ENCODE measurements at regions not wholly inside any gene's neighbourhood (a gene's known extent, or its start where the extent isn't known, plus 50 kb on each side); places are given as distances from the start of the nearest gene placed in this dataset.
A peak's percentile ranks its signal among the peaks of the same experiment; 100 is the strongest.

DNA sequence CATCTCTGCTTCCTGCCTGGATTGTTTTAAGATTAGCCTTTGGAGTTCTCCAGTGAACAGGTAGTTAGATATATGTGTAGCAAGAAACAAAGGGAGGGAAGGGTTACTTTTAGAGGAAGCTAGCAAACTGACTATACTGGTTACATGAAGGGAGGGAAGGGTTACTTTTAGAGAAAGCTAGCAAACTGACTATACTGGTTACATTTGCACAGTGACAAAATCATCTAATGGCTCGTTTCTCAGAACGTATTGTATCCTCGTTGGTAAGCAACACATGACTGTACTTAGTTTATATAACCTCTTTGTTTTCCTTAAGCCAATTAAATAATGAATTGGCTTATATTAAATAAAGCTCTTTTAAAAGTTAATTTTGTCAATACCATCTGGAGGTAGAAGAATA is 540.9 kb downstream of the EPM2A start:
- Histone ChIP-seq H3K27ac (ENCODE audit: low read depth, low read length) (no peak overlapping the region), H3K27me3 (ENCODE audit: control insufficient read depth, insufficient read depth, low read length) (no peaks in the 10 kb centered on the region), H3K9me3 (ENCODE audit: control insufficient read depth, insufficient read depth, low read length) (no peaks in the 10 kb centered on the region), H3K4me3 (ENCODE audit: low read depth, low read length) (no peak overlapping the region)
- CTCF ChIA-PET = no interaction called here
- DNase-seq (ENCODE audit: low read depth, low spot score) = no peak
- TF ChIP-seq, protein P1, sequence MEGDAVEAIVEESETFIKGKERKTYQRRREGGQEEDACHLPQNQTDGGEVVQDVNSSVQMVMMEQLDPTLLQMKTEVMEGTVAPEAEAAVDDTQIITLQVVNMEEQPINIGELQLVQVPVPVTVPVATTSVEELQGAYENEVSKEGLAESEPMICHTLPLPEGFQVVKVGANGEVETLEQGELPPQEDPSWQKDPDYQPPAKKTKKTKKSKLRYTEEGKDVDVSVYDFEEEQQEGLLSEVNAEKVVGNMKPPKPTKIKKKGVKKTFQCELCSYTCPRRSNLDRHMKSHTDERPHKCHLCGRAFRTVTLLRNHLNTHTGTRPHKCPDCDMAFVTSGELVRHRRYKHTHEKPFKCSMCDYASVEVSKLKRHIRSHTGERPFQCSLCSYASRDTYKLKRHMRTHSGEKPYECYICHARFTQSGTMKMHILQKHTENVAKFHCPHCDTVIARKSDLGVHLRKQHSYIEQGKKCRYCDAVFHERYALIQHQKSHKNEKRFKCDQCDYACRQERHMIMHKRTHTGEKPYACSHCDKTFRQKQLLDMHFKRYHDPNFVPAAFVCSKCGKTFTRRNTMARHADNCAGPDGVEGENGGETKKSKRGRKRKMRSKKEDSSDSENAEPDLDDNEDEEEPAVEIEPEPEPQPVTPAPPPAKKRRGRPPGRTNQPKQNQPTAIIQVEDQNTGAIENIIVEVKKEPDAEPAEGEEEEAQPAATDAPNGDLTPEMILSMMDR (IDR thresholded peaks at IDR 0.05; ENCODE audit: low read depth, low read length) = no peak
- POLR2A ChIA-PET = no interaction called here

DNA sequence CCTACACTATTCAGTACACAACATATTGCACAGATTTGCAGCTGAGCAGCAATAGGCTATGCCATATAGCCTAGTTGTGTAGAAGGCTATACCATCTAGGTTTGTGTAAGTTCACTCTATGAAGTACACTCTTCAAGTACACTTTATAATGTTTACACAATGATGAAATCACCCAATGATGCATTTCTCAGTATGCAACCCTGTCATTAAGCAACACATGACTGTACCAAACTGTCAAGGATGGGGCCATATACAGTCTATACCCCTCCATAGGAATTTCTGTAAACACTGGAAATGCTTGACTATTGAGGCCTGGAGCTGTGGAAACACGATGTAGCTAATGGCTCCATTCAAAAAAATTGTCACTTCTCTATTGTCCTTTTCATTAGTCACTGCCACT is 535.4 kb downstream of the EPM2A start:
- TF ChIP-seq, protein P1 (IDR thresholded peaks at IDR 0.05; ENCODE audit: low read depth, low read length) = no peak
- Histone ChIP-seq H3K9me3 (ENCODE audit: control insufficient read depth, insufficient read depth, low read length) (no peaks in the 10 kb centered on the region), H3K4me3 (ENCODE audit: low read depth, low read length) (no peak overlapping the region), H3K27me3 (ENCODE audit: control insufficient read depth, insufficient read depth, low read length) (no peaks in the 10 kb centered on the region), H3K27ac (ENCODE audit: low read depth, low read length) (no peak overlapping the region)
- ChIA-PET POLR2A (no interaction called here), CTCF (no interaction called here)
- DNase-seq (ENCODE audit: low read depth, low spot score) = no peak

DNA sequence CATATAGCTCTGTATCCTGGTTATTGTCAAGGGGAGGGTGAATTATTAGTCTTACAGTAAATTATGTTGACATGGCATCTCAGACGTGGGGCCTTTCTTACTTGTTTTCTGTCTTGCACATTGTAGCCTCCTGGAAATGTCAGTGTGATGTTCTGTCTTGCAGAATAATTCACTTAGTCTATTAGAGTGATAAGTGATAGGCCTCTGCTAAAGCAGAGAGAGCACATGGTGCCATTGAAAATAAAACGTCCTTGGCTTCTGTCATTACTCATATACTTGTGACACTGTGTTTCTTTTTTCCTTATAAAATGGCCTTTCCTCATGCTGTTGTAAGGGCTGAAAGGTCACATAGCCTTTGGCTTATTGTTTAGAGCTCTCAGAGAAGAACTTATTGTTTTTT is 531.0 kb downstream of the EPM2A start:
- TF ChIP-seq, protein P1 (IDR thresholded peaks at IDR 0.05; ENCODE audit: low read depth, low read length) = no peak
- no peaks in the 10 kb centered on the region for H3K9me3 ChIP-seq (ENCODE audit: control insufficient read depth, insufficient read depth, low read length)
- POLR2A ChIA-PET = no interaction called here
- H3K4me3 ChIP-seq (ENCODE audit: low read depth, low read length) = no peak overlapping the region
- H3K27me3 ChIP-seq (ENCODE audit: control insufficient read depth, insufficient read depth, low read length) = no peaks in the 10 kb centered on the region
- no peak for DNase-seq (ENCODE audit: low read depth, low spot score)
- no peak overlapping the region for H3K27ac ChIP-seq (ENCODE audit: low read depth, low read length)
- CTCF ChIA-PET = interaction anchor here (0.5 to 2.4 kb wide), 6 partner anchors 9 to 619 kb away, joined by 3 to 12 read pairs (median 4); no protein-coding TSS in a partner anchor

DNA sequence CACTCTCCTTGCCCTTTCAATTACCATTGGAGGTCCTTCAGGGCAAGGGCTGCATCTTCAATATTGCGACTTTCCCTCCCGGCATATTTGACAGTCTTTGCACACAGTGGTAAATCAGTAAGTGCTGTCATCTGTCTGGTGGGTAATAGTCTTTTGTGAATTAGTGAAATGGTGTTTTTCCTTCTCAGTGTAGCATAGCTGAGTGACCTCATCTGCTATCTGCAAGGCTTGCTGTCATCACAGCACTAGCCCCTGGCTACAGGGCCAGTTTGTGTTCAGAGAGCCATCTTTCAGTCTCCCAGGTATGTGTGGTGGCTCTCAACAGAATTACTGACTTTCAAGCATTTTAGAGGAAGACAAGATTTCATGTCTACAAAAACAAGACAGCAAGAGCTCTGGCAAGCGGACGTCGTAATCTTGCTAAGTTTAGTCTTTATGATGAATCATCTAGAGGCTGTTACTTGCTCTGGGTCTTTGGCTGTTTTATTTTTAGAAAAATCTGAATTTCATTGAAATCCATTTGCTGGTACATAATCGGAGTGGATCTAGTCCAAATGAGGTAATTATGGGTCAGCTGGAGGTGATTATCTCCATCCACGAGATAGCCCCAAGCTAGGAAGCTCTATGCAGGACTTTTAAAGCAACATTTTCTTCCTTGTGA is 528.9 kb downstream of the EPM2A start:
- peak overlapping the region; percentile 12 for H3K27ac ChIP-seq (ENCODE audit: low read depth, low read length)
- no peaks in the 10 kb centered on the region for H3K9me3 ChIP-seq (ENCODE audit: control insufficient read depth, insufficient read depth, low read length)
- no peak overlapping the region for H3K4me3 ChIP-seq (ENCODE audit: low read depth, low read length)
- POLR2A ChIA-PET = no interaction called here
- H3K27me3 ChIP-seq (ENCODE audit: control insufficient read depth, insufficient read depth, low read length) = no peaks in the 10 kb centered on the region
- TF ChIP-seq, protein P1 (IDR thresholded peaks at IDR 0.05; ENCODE audit: low read depth, low read length) = no peak
- no peak for DNase-seq (ENCODE audit: low read depth, low spot score)
- CTCF ChIA-PET = interaction anchor here (0.7 to 1.9 kb wide), 4 partner anchors 9 to 625 kb away, joined by 3 to 10 read pairs (median 5); no protein-coding TSS in a partner anchor

DNA sequence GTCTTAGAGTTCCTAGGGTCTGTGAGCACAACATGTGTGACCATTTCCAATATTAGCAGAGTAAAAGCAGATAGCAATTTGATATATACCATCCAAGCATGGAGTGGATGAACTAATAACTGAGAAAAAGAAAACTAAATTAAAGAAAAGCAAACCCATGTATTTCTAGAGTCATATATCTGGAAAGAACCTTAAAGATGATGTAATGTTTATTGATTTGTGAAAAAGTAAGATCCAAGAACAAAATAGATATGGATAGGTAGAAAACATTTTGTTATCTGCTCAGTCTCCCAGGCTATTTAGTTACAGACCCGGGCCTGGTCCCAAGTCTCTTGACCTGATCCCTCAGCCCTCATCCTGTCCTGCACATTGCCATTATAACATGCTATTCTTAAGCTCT is 526.8 kb downstream of the EPM2A start:
- CTCF ChIA-PET = no interaction called here
- POLR2A ChIA-PET = no interaction called here
- no peak overlapping the region for H3K27ac ChIP-seq (ENCODE audit: low read depth, low read length)
- TF ChIP-seq, protein P1 (IDR thresholded peaks at IDR 0.05; ENCODE audit: low read depth, low read length) = no peak
- H3K27me3 ChIP-seq (ENCODE audit: control insufficient read depth, insufficient read depth, low read length) = no peaks in the 10 kb centered on the region
- no peak overlapping the region for H3K4me3 ChIP-seq (ENCODE audit: low read depth, low read length)
- DNase-seq (ENCODE audit: low read depth, low spot score) = no peak
- H3K9me3 ChIP-seq (ENCODE audit: control insufficient read depth, insufficient read depth, low read length) = no peaks in the 10 kb centered on the region

All from AG04450 (cell line).